GM19328 (cell line): ENCODE measurements at regions not wholly inside any gene's neighbourhood (a gene's known extent, or its start where the extent isn't known, plus 50 kb on each side); places are given as distances from the start of the nearest gene placed in this dataset.
A peak's percentile ranks its signal among the peaks of the same experiment; 100 is the strongest.
"Not testable (repeated sequence)": the region's sequence is repeated elsewhere in the genome, so short reads cannot be mapped to it uniquely, and the experiment has no call there.

ENCODE experiments used
- ATAC-seq: cut with Tn5 transposase; IDR thresholded peaks from one replicate; pipeline ENCODE4 v1.9.1; 2021; ENCODE audit warnings: mild to moderate bottlenecking, moderate library complexity; ENCODE audit not compliant: unreplicated experiment

GRCh38 chr7:15057272-15057671 is 154.7 kb upstream of the DGKB start:
- no peak for ATAC-seq

- not testable (repeated sequence) for ATAC-seq
Observed at GRCh38 chr7:15054304-15054703, 151.8 kb upstream of the DGKB start.

GRCh38 chr7:15049157-15049556 is 146.6 kb upstream of the DGKB start:
- no peak for ATAC-seq

- ATAC-seq: no peak
Observed at GRCh38 chr7:15046861-15047260, 144.3 kb upstream of the DGKB start.

DNA sequence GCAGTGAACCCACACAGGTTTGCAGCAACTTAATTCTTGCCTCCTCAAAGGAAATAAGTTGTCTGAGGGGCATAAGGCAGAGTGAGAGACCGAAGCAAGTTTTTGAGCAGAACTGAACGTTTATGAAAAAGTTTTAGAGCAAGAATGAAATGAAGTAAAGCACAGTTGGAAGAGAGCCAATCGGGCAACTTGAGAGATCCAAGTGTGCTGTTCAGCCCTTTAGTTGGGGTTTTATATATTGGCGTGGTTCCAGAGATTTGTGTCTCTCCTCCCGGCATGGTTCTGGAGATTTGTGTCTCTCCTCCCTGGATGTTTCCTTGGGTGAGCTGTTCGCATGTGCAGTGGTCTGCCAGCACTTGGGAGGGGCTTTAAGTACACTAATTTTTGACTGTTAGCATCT is 141.4 kb upstream of the DGKB start:
- ATAC-seq: no peak

- ATAC-seq: no peak
Observed at GRCh38 chr7:15042285-15043065, 139.9 kb upstream of the DGKB start.

GRCh38 chr7:15041226-15041625 is 138.7 kb upstream of the DGKB start:
- no peak for ATAC-seq

GRCh38 chr7:15035814-15036213 is 133.3 kb upstream of the DGKB start:
- no peak for ATAC-seq

DNA sequence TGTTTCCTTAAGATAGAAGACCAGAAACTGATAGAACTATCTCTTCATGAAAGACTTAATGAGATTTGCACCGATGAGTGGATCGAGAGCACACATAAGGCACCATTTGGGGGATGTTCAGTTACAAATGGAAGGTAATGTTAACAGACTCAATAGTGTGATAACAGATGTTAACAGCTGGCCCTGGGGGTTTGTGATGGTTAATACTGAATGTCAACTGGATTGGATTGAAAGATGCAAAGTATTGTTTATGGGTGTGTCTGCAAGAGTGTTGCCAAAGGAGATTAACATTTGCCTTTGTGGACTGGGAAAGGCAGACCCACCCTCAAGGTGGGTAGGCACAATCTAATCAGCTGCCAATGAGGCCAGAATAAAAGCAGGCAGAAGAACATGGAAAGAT is 130.5 kb upstream of the DGKB start:
- no peak for ATAC-seq

DNA sequence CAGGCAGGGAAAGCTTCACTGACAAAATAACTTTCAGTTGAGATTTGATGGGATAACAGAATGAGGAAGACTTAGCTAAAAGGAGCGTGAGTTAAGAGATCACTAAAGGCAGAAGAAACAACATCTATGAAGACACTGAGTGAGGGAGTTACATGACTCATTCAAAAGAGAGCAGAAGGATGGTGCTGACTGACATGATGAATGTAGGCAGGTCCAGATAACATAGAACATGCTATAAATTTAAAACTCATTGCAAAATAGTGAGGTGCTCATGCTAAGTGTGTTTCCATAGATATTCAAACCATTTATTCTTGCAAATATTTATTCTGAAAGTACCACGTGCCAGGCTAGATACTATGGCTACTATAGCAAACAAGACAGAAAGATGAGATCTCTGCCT is 116.4 kb upstream of the DGKB start:
- ATAC-seq: no peak

GRCh38 chr7:15016766-15017165 is 114.2 kb upstream of the DGKB start:
- no peak for ATAC-seq

DNA sequence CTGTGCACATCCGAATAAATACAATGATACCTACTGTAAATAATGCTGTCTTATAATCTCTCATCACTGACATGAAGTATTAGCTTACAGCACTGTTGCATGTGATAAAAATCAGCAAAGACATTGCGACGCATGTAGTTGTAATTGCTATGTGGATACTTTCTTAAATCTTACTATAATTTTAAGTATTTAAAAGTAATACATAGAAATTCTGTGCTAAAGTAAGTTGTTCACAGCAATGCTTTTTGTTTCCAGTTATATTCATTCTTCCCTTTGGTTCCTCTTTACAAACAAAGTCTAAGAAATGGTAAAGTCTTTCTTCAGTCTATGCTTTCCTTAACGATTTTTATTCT is 113.7 kb upstream of the DGKB start:
- ATAC-seq: no peak

DNA sequence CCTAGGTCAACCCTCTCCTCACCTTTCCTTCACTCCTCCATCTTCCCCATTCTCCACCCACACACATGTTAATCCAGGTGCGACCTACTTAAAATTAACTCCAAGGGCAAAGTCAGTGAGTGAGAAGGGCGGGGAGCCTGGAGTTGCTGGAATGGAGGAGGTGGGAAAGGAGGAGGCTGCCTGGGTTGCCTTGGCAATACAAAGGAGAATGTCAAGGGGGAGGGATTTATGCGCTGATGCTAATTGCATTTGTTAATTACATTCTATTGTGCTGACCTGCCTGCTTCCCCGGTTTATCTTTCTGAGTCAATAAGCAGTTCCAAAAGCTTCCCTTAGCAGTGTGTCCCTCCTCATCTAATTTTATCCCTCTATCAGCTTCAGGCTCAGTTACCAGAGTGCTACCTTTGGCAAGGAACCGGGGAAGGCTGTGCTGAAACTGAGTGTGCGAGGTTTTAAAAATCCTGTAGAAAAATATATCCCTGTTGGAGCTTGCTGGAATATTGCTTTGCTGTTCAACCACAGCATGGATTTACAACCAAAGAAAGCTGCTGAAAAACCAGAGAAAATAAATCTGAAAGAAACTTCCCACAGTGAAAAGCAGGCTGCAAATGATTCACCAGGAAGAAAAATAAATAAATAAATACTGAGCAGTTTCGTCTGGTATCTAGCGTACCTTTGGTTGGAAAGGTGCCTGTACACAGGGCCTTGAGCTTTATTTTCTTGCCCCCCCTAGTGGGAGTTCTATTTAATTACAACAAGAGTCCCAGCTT is 113.2 kb upstream of the DGKB start:
- peak; percentile 90 for ATAC-seq

- ATAC-seq: no peak
Observed at GRCh38 chr7:15012135-15012534, 109.6 kb upstream of the DGKB start.

- no peak for ATAC-seq
Observed at GRCh38 chr7:15011289-15011688, 108.7 kb upstream of the DGKB start.

GRCh38 chr7:15007507-15007906 is 105.0 kb upstream of the DGKB start:
- no peak for ATAC-seq

DNA sequence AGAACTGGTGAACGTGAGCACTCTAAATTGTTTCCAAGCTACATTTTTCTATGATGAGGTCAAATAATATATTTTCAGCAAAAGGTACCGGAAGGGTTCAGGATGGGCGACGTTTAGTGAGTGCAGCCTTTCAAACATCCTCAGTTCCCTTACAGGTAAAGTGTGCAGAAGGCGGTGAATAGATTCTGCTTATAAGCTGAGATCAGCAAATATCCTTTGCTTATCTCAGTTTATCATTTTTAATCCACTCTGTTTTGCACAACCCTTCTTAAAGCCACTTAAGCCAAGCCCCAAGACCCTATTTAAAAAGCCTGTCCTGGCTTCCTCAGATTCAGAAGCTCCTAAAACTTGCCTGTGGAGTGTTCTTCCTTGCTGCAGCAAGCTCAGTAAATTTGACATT is 103.1 kb upstream of the DGKB start:
- ATAC-seq: no peak

- ATAC-seq: no peak
Observed at GRCh38 chr7:15000157-15000556, 97.6 kb upstream of the DGKB start.

- ATAC-seq: no peak
Observed at GRCh38 chr7:14999331-14999730, 96.8 kb upstream of the DGKB start.

- ATAC-seq: no peak
Observed at GRCh38 chr7:14995774-14996173, 93.2 kb upstream of the DGKB start.

DNA sequence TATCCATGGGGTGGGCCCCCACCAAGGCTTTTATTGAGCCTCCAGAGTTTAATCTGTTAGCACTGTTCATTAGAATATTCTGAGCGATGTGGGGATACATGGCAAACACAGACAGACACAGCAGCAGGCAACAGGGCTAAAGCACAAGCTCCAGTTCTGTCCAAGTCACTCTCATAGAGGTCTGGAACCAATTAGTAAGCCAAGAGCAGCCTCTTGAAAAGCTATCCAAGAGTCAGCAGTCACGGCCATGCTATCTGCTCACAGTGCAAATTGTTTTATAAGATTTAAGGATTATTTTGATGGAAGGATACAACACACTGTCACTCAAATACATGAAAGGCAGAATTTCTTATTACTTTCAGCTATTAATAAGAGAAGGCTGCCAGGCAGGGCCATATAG is 86.4 kb upstream of the DGKB start:
- ATAC-seq: no peak

DNA sequence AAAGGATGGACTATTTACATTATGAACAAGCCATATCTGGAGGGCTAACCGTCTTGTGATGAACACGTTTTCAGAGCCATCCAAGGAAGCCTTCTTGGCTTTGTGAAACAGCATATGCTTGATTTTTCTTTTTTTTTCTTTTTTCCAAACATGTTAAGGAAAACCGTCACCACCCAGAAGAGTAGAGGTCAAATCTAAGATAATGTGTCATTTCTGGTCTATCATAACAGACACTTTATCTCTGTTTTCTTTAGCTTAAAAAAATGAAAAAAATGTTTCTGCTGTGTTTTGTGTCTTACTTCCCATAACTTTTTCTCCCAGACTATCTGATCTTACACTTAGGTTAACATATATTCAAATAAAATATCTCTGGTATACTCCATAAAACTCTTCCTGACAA is 76.1 kb upstream of the DGKB start:
- ATAC-seq: no peak

DNA sequence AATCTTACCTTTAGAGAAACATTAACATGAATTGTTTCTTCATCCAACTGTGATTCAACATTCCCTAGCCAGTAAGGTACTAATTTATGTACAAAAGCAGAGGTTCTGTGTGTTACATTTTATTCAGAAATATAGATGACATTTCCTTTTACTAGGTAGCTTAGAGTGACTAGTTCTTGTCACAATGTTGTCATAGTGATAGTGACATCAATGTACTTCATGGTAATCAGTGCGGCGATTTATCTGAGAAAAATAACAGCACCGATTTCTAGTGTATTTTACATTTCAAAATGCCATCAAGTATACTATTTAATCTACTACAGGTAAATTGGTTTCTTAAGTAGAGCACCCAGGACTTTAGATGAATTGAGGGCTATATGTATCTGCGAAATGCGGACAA is 72.1 kb upstream of the DGKB start:
- ATAC-seq: no peak
